Stimulated activated CD8-positive, alpha-beta memory T cell treated with anti-CD3 and anti-CD28 coated beads, Interleukin-4, amount 100 ng/mL, for 4 hours (primary cell): ENCODE measurements at regions not wholly inside any gene's neighbourhood (a gene's known extent, or its start where the extent isn't known, plus 50 kb on each side); places are given as distances from the start of the nearest gene placed in this dataset.

Experiments used
- DNase-seq, 2 donors: peaks; one replicate each; pipeline ENCODE4 v3.0.0-alpha.2; 2020; ENCODE audit warnings: low read depth in 2 of 2, low spot score in 1 of 2

GRCh38 chr12:67489007-67489406, 159.5 kb upstream of the DYRK2 start:
- DNase-seq: no peak

- no peak for DNase-seq
These were observed 152.0 kb upstream of the DYRK2 start for GRCh38 chr12:67496581-67496980.

GRCh38 chr12:67498991-67499390, 149.6 kb upstream of the DYRK2 start:
- no peak for DNase-seq

- DNase-seq: no peak
These were observed 147.2 kb upstream of the DYRK2 start for GRCh38 chr12:67501362-67501761.

- DNase-seq: no peak
These were observed 144.5 kb upstream of the DYRK2 start for GRCh38 chr12:67504026-67504425.

GRCh38 chr12:67506739-67507138, 141.8 kb upstream of the DYRK2 start:
- no peak for DNase-seq

GRCh38 chr12:67508830-67509229, 139.7 kb upstream of the DYRK2 start:
- DNase-seq: no peak

GRCh38 chr12:67509666-67510386, 138.7 kb upstream of the DYRK2 start:
- no peak for DNase-seq

GRCh38 chr12:67512061-67512460, 136.5 kb upstream of the DYRK2 start:
- no peak for DNase-seq

- DNase-seq: no peak
These were observed 134.0 kb upstream of the DYRK2 start for GRCh38 chr12:67514502-67514901.

GRCh38 chr12:67515679-67516340, 132.7 kb upstream of the DYRK2 start:
- DNase-seq: no peak

GRCh38 chr12:67517181-67517887, 131.2 kb upstream of the DYRK2 start:
- DNase-seq: no peak

- no peak for DNase-seq
These were observed 128.8 kb upstream of the DYRK2 start for GRCh38 chr12:67519484-67520433.

GRCh38 chr12:67520606-67521005, 127.9 kb upstream of the DYRK2 start:
- DNase-seq: no peak

GRCh38 chr12:67522222-67522621, 126.3 kb upstream of the DYRK2 start:
- DNase-seq: no peak

- no peak for DNase-seq
These were observed 125.0 kb upstream of the DYRK2 start for GRCh38 chr12:67523538-67523937.

GRCh38 chr12:67524861-67525616, 123.5 kb upstream of the DYRK2 start:
- DNase-seq: no peak

- no peak for DNase-seq
These were observed 123.0 kb upstream of the DYRK2 start for GRCh38 chr12:67525617-67525884.

- no peak for DNase-seq
These were observed 122.4 kb upstream of the DYRK2 start for GRCh38 chr12:67526129-67526528.

- DNase-seq: no peak
These were observed 117.5 kb upstream of the DYRK2 start for GRCh38 chr12:67531051-67531450.

- DNase-seq: no peak
These were observed 117.0 kb upstream of the DYRK2 start for GRCh38 chr12:67531501-67531900.
